ENCODE measurements at regions not wholly inside any gene's neighbourhood (a gene's known extent, or its start where the extent isn't known, plus 50 kb on each side); places are given as distances from the start of the nearest gene placed in this dataset.

DNA sequence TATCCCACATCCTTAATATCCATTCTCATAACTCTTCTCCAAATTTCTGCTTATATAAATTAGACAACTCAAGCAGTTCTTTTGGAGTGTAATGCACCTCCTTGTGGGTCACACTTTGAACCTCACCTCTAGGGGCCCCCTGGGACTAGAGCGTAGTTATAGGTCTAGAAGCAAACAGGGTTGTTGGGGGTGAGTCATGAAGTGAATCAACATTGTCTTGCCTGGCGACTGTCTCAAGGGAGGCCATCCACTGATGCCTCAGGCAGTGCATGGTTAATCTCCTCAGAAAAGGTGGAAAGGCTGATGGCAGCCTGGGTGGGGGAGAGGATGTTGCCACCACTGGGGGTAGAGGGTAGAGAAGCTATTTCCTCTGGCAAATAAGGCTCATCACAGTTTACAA, 129.1 kb downstream of the TNFRSF21 start:
- Histone ChIP-seq H3K79me2 (ENCODE audit: insufficient read depth, low read length) (no peaks in the 10 kb centered on the region), H3K4me1 (ENCODE audit: control insufficient read depth in 1 of 2, insufficient read depth in 2 of 2, low read length in 2 of 2) (no peaks in the 10 kb centered on the region), H3K9me3 (replicated peaks in 1 of 2; ENCODE audit: control insufficient read depth in 1 of 2, insufficient read depth in 1 of 2, low read length in 2 of 2) (no peaks in the 10 kb centered on the region), H3K4me2 (replicated peaks; ENCODE audit: extremely low read depth, low read length, poor library complexity, severe bottlenecking) (no peak overlapping the region), H3K36me3 (replicated peaks in 1 of 2; ENCODE audit: control insufficient read depth in 1 of 2, insufficient read depth in 2 of 2, low read length in 2 of 2) (no peaks in the 10 kb centered on the region), H3K27me3 (ENCODE audit: control insufficient read depth in 2 of 2, insufficient read depth in 2 of 2, low read length in 2 of 2) (no peaks in the 10 kb centered on the region), H4K20me1 (ENCODE audit: insufficient read depth, low read length) (no peaks in the 10 kb centered on the region), H3K27ac (ENCODE audit: low read depth in 1 of 2, low read length in 2 of 2) (no peak overlapping the region), H2AFZ (ENCODE audit: insufficient read depth, low read depth, low read length, poor library complexity, severe bottlenecking) (no peak overlapping the region), H3K9ac (ENCODE audit: insufficient read depth, low read length, poor library complexity, severe bottlenecking) (no peak overlapping the region), H3K4me3 (replicated peaks in 1 of 3; ENCODE audit: low read depth in 2 of 3, low read length in 3 of 3) (no peak overlapping the region)
- no peak for TF ChIP-seq CTCF (IDR thresholded peaks at IDR 0.05)
- Mint-ChIP-seq H3K9me3 (peaks cover 0 to 9% (median 2%) of the 10 kb centered on the region in 7 donors), H3K4me3 (no peak overlapping the region), H3K4me1 (no peaks in the 10 kb centered on the region), H3K27me3 (ENCODE audit: low read depth in 3 of 3) (no peaks in the 10 kb centered on the region), H3K36me3 (no peaks in the 10 kb centered on the region), H3K27ac (no peak overlapping the region)
- intact Hi-C loops (cut with micrococcal nuclease): no loop called here
- no peak for DNase-seq
- WGBS (ENCODE audit: insufficient coverage): no CpG with 5 or more reads among the region's 2 CpGs

DNA sequence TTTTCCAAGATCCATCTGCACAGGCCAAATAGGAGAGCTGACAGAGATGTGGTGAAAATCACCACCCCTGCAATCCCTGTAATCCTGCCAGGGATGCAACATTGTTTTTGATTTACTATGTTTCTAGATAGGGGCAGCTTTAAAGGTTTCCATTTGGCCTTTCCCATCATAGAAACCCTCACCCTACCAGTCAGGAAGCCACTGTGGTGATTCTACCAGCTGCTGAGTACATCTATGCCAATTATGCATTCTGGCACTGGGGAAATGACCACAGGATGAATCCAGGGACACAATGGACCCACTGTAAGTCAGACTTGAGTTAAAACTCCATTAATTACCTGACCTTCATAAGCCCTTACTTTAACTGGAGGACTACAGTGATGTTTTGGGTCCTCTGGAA, 130.4 kb downstream of the TNFRSF21 start:
- Histone ChIP-seq H3K9ac (ENCODE audit: insufficient read depth, low read length, poor library complexity, severe bottlenecking) (no peak overlapping the region), H2AFZ (ENCODE audit: insufficient read depth, low read depth, low read length, poor library complexity, severe bottlenecking) (no peak overlapping the region), H3K27ac (ENCODE audit: low read depth in 1 of 2, low read length in 2 of 2) (no peak overlapping the region), H3K4me3 (replicated peaks in 1 of 3; ENCODE audit: low read depth in 2 of 3, low read length in 3 of 3) (no peak overlapping the region), H3K27me3 (ENCODE audit: control insufficient read depth in 2 of 2, insufficient read depth in 2 of 2, low read length in 2 of 2) (no peaks in the 10 kb centered on the region), H3K36me3 (replicated peaks in 1 of 2; ENCODE audit: control insufficient read depth in 1 of 2, insufficient read depth in 2 of 2, low read length in 2 of 2) (no peaks in the 10 kb centered on the region), H3K79me2 (ENCODE audit: insufficient read depth, low read length) (no peaks in the 10 kb centered on the region), H4K20me1 (ENCODE audit: insufficient read depth, low read length) (no peaks in the 10 kb centered on the region), H3K4me2 (replicated peaks; ENCODE audit: extremely low read depth, low read length, poor library complexity, severe bottlenecking) (no peak overlapping the region), H3K9me3 (replicated peaks in 1 of 2; ENCODE audit: control insufficient read depth in 1 of 2, insufficient read depth in 1 of 2, low read length in 2 of 2) (no peaks in the 10 kb centered on the region), H3K4me1 (ENCODE audit: control insufficient read depth in 1 of 2, insufficient read depth in 2 of 2, low read length in 2 of 2) (no peaks in the 10 kb centered on the region)
- no peak overlapping the region for H3K27ac Mint-ChIP-seq
- TF ChIP-seq CTCF (IDR thresholded peaks at IDR 0.05): no peak
- no peaks in the 10 kb centered on the region for H3K27me3 Mint-ChIP-seq (ENCODE audit: low read depth in 3 of 3)
- no peak for DNase-seq
- H3K4me3 Mint-ChIP-seq: no peak overlapping the region
- intact Hi-C loops (cut with micrococcal nuclease): no loop called here
- H3K4me1 Mint-ChIP-seq: no peaks in the 10 kb centered on the region
- no peaks in the 10 kb centered on the region for H3K36me3 Mint-ChIP-seq
- H3K9me3 Mint-ChIP-seq: peaks cover 0 to 9% (median 2%) of the 10 kb centered on the region in 7 donors

Measured in CD14-positive monocyte (primary cell).